ENCODE measurements at regions not wholly inside any gene's neighbourhood (a gene's known extent, or its start where the extent isn't known, plus 50 kb on each side); places are given as distances from the start of the nearest gene placed in this dataset.

GRCh38 chr3:187822402-187822801 lies 77.1 kb upstream of the BCL6 start:
- no peak for DNase-seq (ENCODE audit: low read depth in 2 of 2)

DNA sequence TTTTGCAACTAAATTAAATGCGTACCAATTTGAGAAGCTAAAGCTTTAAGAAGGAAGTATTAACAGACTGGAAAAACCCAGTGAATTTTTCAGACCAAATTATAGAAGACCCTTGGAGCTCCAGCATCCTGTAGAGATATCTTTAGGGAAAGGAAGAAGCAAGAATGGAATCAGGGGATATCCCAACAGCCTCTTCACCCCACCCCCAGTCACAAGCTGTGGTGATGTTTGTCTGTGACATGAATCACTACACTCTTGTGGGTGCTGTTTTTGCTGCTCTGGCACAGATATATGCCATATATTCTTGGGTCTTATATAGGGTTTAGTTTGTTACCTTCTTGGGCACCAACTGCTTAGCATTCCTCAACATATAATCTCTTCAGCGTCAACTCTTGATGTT lies 78.5 kb upstream of the BCL6 start:
- no peak for DNase-seq (ENCODE audit: low read depth in 2 of 2)

GRCh38 chr3:187827723-187828122 lies 82.5 kb upstream of the BCL6 start:
- DNase-seq (ENCODE audit: low read depth in 2 of 2): no peak

- DNase-seq (ENCODE audit: low read depth in 2 of 2): no peak
Measured at GRCh38 chr3:187828579-187829452, 83.5 kb upstream of the BCL6 start.

DNA sequence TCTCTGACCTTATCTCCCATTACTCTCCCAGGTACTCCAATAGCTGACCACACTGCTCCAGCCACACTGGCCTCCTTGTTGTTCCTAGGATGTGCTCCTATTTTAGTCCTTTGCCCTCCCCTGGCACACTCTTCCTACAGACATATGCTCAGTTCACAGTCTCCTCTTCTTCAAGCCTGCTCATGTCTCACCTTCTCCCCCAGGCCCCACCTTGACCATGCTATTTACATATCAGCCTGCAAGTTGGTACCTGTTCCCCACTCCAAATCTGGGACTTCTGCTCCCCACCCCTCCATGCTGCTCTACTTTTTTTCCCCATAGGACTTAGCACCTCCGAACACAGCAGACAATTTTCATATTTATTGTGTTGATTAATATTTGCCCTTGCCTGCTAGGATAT lies 84.9 kb upstream of the BCL6 start:
- no peak for DNase-seq (ENCODE audit: low read depth in 2 of 2)

DNA sequence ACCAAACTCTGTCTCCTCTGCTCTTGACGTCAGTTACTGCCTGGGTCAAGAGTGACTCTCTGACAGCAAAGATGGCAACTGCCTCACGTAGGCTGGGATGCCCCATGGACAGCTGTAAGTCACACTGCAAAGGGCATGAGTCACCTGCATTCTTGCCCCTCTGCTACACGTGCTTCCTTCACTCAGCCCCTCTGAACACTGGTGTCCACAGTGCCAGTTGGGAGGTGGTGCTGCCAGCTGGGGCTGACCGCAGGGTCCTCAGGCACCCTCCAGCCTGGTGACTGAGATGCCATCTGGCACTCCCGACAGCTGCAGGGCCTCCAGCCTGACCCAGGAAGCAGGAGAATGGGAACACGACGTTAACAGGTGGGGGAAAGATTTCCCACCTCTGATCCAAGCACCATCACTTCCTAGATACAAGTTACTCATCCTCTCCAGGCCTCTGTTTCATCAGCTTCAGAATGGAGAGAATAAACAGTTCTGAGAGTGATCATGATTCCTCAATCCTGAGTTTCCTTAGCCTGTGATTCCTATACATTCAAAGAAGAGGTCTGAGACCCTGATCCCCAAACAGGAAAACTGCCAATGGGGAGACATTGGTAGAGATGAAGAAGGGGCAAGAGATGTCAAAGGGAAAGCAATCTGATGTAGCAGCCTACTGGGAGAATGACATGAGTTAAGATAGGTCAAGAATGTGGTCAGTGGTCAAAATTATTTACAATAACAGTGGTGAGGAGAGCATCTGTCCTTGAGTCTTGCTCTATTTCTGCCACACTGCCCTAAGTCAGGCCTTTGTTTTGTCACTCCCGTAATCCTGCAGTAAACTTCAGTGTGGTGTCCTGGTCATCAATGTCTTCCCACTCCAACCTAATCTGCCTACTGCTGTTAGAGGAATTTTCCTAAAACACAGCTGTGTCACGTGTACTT lies 86.1 kb upstream of the BCL6 start:
- DNase-seq (ENCODE audit: low read depth in 2 of 2): no peak

- DNase-seq (ENCODE audit: low read depth in 2 of 2): no peak
Measured at GRCh38 chr3:187832202-187832601, 86.9 kb upstream of the BCL6 start.

- DNase-seq (ENCODE audit: low read depth in 2 of 2): no peak
Measured at GRCh38 chr3:187833375-187833774, 88.1 kb upstream of the BCL6 start.

DNA sequence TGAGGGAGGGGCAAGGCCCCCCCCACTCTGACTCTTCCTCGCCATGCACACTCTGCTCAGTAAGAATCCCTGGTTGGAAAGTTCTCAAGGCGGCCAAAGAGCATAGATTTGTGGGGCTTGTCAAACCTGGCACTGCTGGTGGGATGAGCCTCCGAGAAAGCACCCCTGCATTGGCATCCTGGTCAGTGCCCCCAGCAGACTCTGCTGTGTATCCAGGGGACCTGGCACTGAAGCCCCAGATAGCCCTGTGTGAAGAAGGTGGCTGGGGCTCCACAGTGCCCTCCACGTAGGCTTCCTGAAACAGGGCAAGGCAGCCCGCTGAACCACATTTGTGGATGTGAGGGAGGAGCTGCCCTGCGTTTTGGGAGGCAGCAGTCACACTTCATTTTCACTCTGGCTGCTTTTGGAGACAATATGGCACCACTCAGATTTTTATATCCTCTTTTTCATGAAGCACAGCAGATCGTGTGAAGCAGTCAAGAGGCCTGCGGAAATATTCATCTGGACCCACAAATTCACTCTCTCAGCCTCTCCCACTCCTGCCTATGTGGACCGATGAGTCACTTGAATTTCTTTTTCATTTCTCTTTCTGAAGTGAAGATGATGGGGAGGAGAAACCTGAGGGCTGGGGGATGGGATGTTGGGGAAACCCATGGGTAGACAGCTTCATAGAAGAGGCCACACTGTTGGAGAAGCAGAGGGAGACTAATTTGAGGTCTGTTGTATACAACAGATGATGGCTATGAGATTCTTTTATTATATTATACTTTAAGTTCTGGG lies 88.7 kb upstream of the BCL6 start:
- DNase-seq (ENCODE audit: low read depth in 2 of 2): peak; percentile 21 to 49

DNA sequence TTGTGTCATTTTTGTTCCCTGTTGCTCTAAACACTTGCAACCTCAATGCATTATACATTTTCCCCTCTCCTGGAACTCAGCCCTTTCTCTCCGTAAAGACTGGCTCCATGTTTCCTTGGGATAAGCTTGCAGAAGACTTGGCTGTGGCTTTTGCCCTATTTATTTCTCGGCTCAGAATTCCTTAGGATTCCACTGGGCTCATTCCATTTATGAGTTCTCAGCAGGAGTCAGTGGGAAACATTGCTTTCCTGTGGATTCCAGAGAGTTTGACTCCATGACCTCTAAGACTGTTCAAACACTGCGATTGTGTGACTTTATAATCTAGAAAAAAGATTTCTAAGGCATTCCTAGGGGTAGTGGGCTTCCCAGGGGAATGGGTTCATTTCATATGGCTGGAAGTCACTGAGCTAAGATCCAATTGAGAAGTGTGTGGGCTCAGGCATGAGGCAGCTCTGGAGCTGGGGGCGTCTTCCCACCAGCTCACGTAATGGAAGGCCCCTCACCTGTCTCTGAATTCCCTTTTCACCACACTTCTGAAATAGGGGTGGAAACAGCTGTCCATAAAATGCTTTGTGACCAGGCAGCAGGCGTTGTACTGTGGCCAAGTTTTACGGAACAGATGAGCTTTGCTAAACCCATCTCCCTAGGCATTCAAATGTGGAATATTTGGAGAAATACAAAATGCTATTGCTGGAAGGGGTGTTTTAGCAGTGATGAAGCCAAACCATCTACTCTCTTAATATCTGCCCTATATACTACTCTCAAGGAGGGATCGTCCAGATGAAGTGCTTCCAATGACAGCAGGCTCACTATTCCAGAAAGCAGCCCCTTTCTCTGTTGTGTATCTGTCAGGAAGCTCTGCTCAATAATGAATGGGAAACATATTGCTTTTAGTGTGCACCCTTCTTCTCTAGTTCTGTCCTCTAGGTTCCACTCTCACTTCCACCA lies 91.8 kb upstream of the BCL6 start:
- no peak for DNase-seq (ENCODE audit: low read depth in 2 of 2)

- DNase-seq (ENCODE audit: low read depth in 2 of 2): no peak
Measured at GRCh38 chr3:187838016-187838540, 92.8 kb upstream of the BCL6 start.

DNA sequence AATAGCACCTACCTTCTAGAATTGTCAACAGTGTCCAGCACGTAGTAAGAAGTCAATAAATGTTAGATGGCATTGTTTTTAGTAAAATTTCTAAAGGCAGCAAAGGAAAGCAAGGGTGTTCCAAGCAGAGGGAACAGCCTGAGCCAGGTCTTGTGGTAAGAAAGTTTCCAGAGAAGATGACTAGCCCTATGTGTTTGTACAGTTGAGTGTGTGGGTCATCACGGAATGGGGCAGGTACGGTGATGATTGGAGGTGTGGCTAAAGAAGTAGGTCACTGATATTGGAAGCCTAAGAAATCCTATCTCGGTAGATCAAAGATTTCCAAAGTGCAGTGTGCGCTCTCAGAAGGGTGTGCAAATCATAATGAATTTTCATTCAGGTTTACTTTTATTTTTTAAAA lies 94.2 kb upstream of the BCL6 start:
- no peak for DNase-seq (ENCODE audit: low read depth in 2 of 2)

DNA sequence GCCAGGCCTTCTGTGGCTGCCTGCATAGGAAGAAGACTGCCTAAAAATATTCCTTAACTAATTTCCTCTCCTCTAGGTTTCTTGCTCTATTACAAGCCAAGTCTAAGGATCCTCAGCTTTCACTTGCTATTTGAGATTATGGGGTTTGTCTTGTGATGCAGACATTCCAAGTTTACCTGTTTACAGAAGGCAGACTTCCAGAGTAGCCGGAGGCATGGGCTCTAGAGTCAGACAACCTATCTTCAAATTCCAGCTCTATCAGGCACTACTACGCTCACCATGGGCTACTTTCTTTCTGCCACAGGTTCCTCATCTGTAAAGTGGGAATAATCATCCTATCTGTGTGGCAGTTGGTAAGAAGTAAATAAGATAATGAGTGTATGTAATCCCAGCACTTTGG lies 95.6 kb upstream of the BCL6 start:
- DNase-seq (ENCODE audit: low read depth in 2 of 2): no peak

DNA sequence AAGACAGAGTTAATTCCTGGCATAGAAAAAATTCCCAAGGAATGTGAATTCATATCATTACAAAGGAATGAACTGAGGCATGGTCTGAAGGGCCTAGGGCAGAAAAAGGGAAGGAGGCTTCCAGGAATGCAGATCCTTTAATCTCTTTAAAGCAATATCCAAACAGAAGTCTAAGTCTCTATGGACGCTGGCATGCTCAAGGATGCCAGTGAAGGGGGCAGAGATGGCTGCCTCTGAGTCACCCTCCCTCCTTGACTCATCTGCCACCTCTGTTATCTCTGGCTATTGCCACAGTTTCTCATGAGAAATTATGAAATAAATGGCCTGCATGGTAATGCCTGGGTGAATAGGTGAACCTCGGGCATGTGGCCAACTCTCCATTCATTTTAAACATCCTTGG lies 96.3 kb upstream of the BCL6 start:
- DNase-seq (ENCODE audit: low read depth in 2 of 2): peak in 1 of 2 donors; percentile 15

DNA sequence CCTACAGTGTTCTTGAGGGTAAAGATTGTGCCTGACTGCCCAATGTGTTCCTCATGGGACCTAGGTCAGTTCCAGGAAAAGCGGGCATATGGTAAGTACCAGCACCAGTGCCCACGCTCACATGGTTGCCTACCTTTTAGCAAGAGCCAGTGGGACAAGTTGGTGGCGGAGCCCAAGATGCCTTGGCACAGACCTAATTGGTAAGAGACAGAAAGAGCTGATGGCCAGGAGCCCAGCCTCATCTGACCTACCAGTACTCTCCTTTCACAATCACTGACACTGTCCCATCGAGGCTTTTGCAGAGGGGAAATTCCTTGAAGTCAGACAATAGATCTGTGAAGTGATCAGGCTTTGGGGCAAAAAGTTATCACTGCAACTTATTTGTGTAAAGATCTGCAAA lies 98.4 kb upstream of the BCL6 start:
- no peak for DNase-seq (ENCODE audit: low read depth in 2 of 2)

- no peak for DNase-seq (ENCODE audit: low read depth in 2 of 2)
Measured at GRCh38 chr3:187844708-187845107, 99.4 kb upstream of the BCL6 start.

- no peak for DNase-seq (ENCODE audit: low read depth in 2 of 2)
Measured at GRCh38 chr3:187845826-187846225, 100.6 kb upstream of the BCL6 start.

- no peak for DNase-seq (ENCODE audit: low read depth in 2 of 2)
Measured at GRCh38 chr3:187848401-187848800, 103.1 kb upstream of the BCL6 start.

GRCh38 chr3:187849016-187849654 lies 103.9 kb upstream of the BCL6 start:
- DNase-seq (ENCODE audit: low read depth in 2 of 2): no peak

- no peak for DNase-seq (ENCODE audit: low read depth in 2 of 2)
Measured at GRCh38 chr3:187850258-187850921, 105.1 kb upstream of the BCL6 start.

Measured in stimulated activated CD8-positive, alpha-beta memory T cell treated with anti-CD3 and anti-CD28 coated beads, Interleukin-15, amount 100 ng/mL, for 48 hours (primary cell).